ENCODE measurements at regions not wholly inside any gene's neighbourhood (a gene's known extent, or its start where the extent isn't known, plus 50 kb on each side); places are given as distances from the start of the nearest gene placed in this dataset.

- no peak for TF ChIP-seq CTCF (IDR thresholded peaks at IDR 0.05; ENCODE audit: unreplicated experiment in 3 of 3)
- no peaks in the 10 kb centered on the region for H3K9me3 Mint-ChIP-seq
- peaks cover 3% of the 10 kb centered on the region for H3K27me3 Mint-ChIP-seq (ENCODE audit: low read depth)
- no peaks in the 10 kb centered on the region for H3K36me3 Mint-ChIP-seq (ENCODE audit: low read depth)
- H3K4me1 Mint-ChIP-seq, result peaks cover 10% of the 10 kb centered on the region
- H3K27ac Mint-ChIP-seq, result no peak overlapping the region
- no peak overlapping the region for H3K4me3 Mint-ChIP-seq
These were observed 198.0 kb upstream of the MAF start for GRCh38 chr16:79798416-79799053.

GRCh38 chr16:79797486-79797885, 196.9 kb upstream of the MAF start:
- Mint-ChIP-seq H3K9me3 (no peaks in the 10 kb centered on the region), H3K36me3 (ENCODE audit: low read depth) (no peaks in the 10 kb centered on the region), H3K4me3 (no peak overlapping the region), H3K27ac (no peak overlapping the region), H3K4me1 (peaks cover 17% of the 10 kb centered on the region), H3K27me3 (ENCODE audit: low read depth) (peaks cover 6% of the 10 kb centered on the region)
- no peak for TF ChIP-seq CTCF (IDR thresholded peaks at IDR 0.05; ENCODE audit: unreplicated experiment in 3 of 3)

GRCh38 chr16:79795556-79795955, 195.0 kb upstream of the MAF start:
- no peak for TF ChIP-seq CTCF (IDR thresholded peaks at IDR 0.05; ENCODE audit: unreplicated experiment in 3 of 3)
- H3K4me3 Mint-ChIP-seq, result no peak overlapping the region
- no peak overlapping the region for H3K27ac Mint-ChIP-seq
- no peaks in the 10 kb centered on the region for H3K36me3 Mint-ChIP-seq (ENCODE audit: low read depth)
- peaks cover 24% of the 10 kb centered on the region for H3K4me1 Mint-ChIP-seq
- H3K27me3 Mint-ChIP-seq (ENCODE audit: low read depth), result peaks cover 6% of the 10 kb centered on the region
- no peaks in the 10 kb centered on the region for H3K9me3 Mint-ChIP-seq

- Mint-ChIP-seq H3K4me1 (peaks cover 24% of the 10 kb centered on the region), H3K36me3 (ENCODE audit: low read depth) (no peaks in the 10 kb centered on the region), H3K9me3 (no peaks in the 10 kb centered on the region), H3K27ac (peak overlapping the region; percentile 50 to 73 (median 59)), H3K4me3 (no peak overlapping the region), H3K27me3 (ENCODE audit: low read depth) (peaks cover 6% of the 10 kb centered on the region)
- TF ChIP-seq CTCF (IDR thresholded peaks at IDR 0.05; ENCODE audit: unreplicated experiment in 3 of 3), result no peak
These were observed 194.4 kb upstream of the MAF start for GRCh38 chr16:79794941-79795340.

GRCh38 chr16:79792664-79793351, 192.3 kb upstream of the MAF start:
- peaks cover 10% of the 10 kb centered on the region for H3K27me3 Mint-ChIP-seq (ENCODE audit: low read depth)
- peaks cover 24% of the 10 kb centered on the region for H3K4me1 Mint-ChIP-seq
- H3K27ac Mint-ChIP-seq, result peak overlapping the region in 2 of 3 experiments; percentile 68 to 84
- H3K9me3 Mint-ChIP-seq, result no peaks in the 10 kb centered on the region
- no peaks in the 10 kb centered on the region for H3K36me3 Mint-ChIP-seq (ENCODE audit: low read depth)
- no peak for TF ChIP-seq CTCF (IDR thresholded peaks at IDR 0.05; ENCODE audit: unreplicated experiment in 3 of 3)
- H3K4me3 Mint-ChIP-seq, result peak overlapping the region in 1 of 3 experiments; percentile 38

- no peaks in the 10 kb centered on the region for H3K36me3 Mint-ChIP-seq (ENCODE audit: low read depth)
- TF ChIP-seq CTCF (IDR thresholded peaks at IDR 0.05; ENCODE audit: unreplicated experiment in 3 of 3), result no peak
- no peak overlapping the region for H3K4me3 Mint-ChIP-seq
- H3K4me1 Mint-ChIP-seq, result peaks cover 24% of the 10 kb centered on the region
- H3K27ac Mint-ChIP-seq, result no peak overlapping the region
- H3K9me3 Mint-ChIP-seq, result no peaks in the 10 kb centered on the region
- peaks cover 10% of the 10 kb centered on the region for H3K27me3 Mint-ChIP-seq (ENCODE audit: low read depth)
These were observed 191.5 kb upstream of the MAF start for GRCh38 chr16:79792076-79792475.

All from nephron (organoid).